ENCODE measurements at regions not wholly inside any gene's neighbourhood (a gene's known extent, or its start where the extent isn't known, plus 50 kb on each side); places are given as distances from the start of the nearest gene placed in this dataset.

- H3K27me3 Mint-ChIP-seq: no peaks in the 10 kb centered on the region
- no peaks in the 10 kb centered on the region for H3K36me3 Mint-ChIP-seq
- H3K36me3 ChIP-seq (ENCODE audit: control insufficient read depth, insufficient read depth, low read length): no peaks in the 10 kb centered on the region
- H3K27ac ChIP-seq (ENCODE audit: insufficient read depth, low read length, poor library complexity, severe bottlenecking): no peak overlapping the region
- no peak overlapping the region for H3K27ac Mint-ChIP-seq
- H3K4me1 ChIP-seq (ENCODE audit: control insufficient read depth, insufficient read depth, low read length, poor library complexity, severe bottlenecking): no peaks in the 10 kb centered on the region
- H3K9me3 ChIP-seq (ENCODE audit: control insufficient read depth in 2 of 2, low read length in 2 of 2): peaks cover 2 to 6% of the 10 kb centered on the region in 2 experiments
- no peaks in the 10 kb centered on the region for H3K4me1 Mint-ChIP-seq
- ATAC-seq (ENCODE audit: low read depth in 2 of 2): no peak
- no peaks in the 10 kb centered on the region for H3K27me3 ChIP-seq (ENCODE audit: control insufficient read depth, insufficient read depth, low read length)
- DNase-seq: no peak
- no peak overlapping the region for H3K4me3 Mint-ChIP-seq
- peaks cover 0 to 33% (median 9%) of the 10 kb centered on the region in 7 donors for H3K9me3 Mint-ChIP-seq
- no peak overlapping the region for H3K4me3 ChIP-seq (ENCODE audit: low read depth, low read length)
Observed at GRCh38 chr3:80496452-80496851, 728.7 kb upstream of the ROBO1 start.

GRCh38 chr3:80492162-80492561 is 724.4 kb upstream of the ROBO1 start:
- H3K36me3 Mint-ChIP-seq: no peaks in the 10 kb centered on the region
- Histone ChIP-seq H3K4me1 (ENCODE audit: control insufficient read depth, insufficient read depth, low read length, poor library complexity, severe bottlenecking) (no peaks in the 10 kb centered on the region), H3K36me3 (ENCODE audit: control insufficient read depth, insufficient read depth, low read length) (no peaks in the 10 kb centered on the region), H3K27ac (ENCODE audit: insufficient read depth, low read length, poor library complexity, severe bottlenecking) (no peak overlapping the region), H3K4me3 (ENCODE audit: low read depth, low read length) (no peak overlapping the region), H3K27me3 (ENCODE audit: control insufficient read depth, insufficient read depth, low read length) (no peaks in the 10 kb centered on the region), H3K9me3 (ENCODE audit: control insufficient read depth in 2 of 2, low read length in 2 of 2) (peaks cover 0 to 2% of the 10 kb centered on the region in 2 experiments)
- no peaks in the 10 kb centered on the region for H3K27me3 Mint-ChIP-seq
- ATAC-seq (ENCODE audit: low read depth in 2 of 2) (no peak), DNase-seq (no peak)
- no peak overlapping the region for H3K27ac Mint-ChIP-seq
- H3K4me1 Mint-ChIP-seq: no peaks in the 10 kb centered on the region
- peaks cover 0 to 21% (median 3%) of the 10 kb centered on the region in 7 donors for H3K9me3 Mint-ChIP-seq
- no peak overlapping the region for H3K4me3 Mint-ChIP-seq

- Histone ChIP-seq H3K27me3 (ENCODE audit: control insufficient read depth, insufficient read depth, low read length) (no peaks in the 10 kb centered on the region), H3K4me3 (ENCODE audit: low read depth, low read length) (no peak overlapping the region), H3K27ac (ENCODE audit: insufficient read depth, low read length, poor library complexity, severe bottlenecking) (no peak overlapping the region), H3K4me1 (ENCODE audit: control insufficient read depth, insufficient read depth, low read length, poor library complexity, severe bottlenecking) (no peaks in the 10 kb centered on the region), H3K36me3 (ENCODE audit: control insufficient read depth, insufficient read depth, low read length) (no peaks in the 10 kb centered on the region), H3K9me3 (ENCODE audit: control insufficient read depth in 2 of 2, low read length in 2 of 2) (peaks cover 0 to 4% of the 10 kb centered on the region in 2 experiments)
- DNase-seq (no peak), ATAC-seq (ENCODE audit: low read depth in 2 of 2) (no peak)
- H3K9me3 Mint-ChIP-seq: peaks cover 0 to 23% (median 7%) of the 10 kb centered on the region in 7 donors
- H3K36me3 Mint-ChIP-seq: no peaks in the 10 kb centered on the region
- H3K4me1 Mint-ChIP-seq: no peaks in the 10 kb centered on the region
- no peak overlapping the region for H3K27ac Mint-ChIP-seq
- H3K4me3 Mint-ChIP-seq: no peak overlapping the region
- no peaks in the 10 kb centered on the region for H3K27me3 Mint-ChIP-seq
Observed at GRCh38 chr3:80472961-80473360, 705.2 kb upstream of the ROBO1 start.

- peaks cover 0 to 22% (median 7%) of the 10 kb centered on the region in 7 donors for H3K9me3 Mint-ChIP-seq
- no peaks in the 10 kb centered on the region for H3K27me3 ChIP-seq (ENCODE audit: control insufficient read depth, insufficient read depth, low read length)
- H3K4me3 Mint-ChIP-seq: no peak overlapping the region
- no peaks in the 10 kb centered on the region for H3K27me3 Mint-ChIP-seq
- H3K9me3 ChIP-seq (ENCODE audit: control insufficient read depth in 2 of 2, low read length in 2 of 2): peaks cover 0 to 4% of the 10 kb centered on the region in 2 experiments
- no peak for ATAC-seq (ENCODE audit: low read depth in 2 of 2)
- H3K4me1 ChIP-seq (ENCODE audit: control insufficient read depth, insufficient read depth, low read length, poor library complexity, severe bottlenecking): no peaks in the 10 kb centered on the region
- no peak overlapping the region for H3K27ac Mint-ChIP-seq
- no peak for DNase-seq
- H3K36me3 ChIP-seq (ENCODE audit: control insufficient read depth, insufficient read depth, low read length): no peaks in the 10 kb centered on the region
- no peaks in the 10 kb centered on the region for H3K36me3 Mint-ChIP-seq
- no peak overlapping the region for H3K27ac ChIP-seq (ENCODE audit: insufficient read depth, low read length, poor library complexity, severe bottlenecking)
- H3K4me3 ChIP-seq (ENCODE audit: low read depth, low read length): no peak overlapping the region
- H3K4me1 Mint-ChIP-seq: no peaks in the 10 kb centered on the region
Observed at GRCh38 chr3:80472459-80472858, 704.7 kb upstream of the ROBO1 start.

GRCh38 chr3:80470433-80470832 is 702.6 kb upstream of the ROBO1 start:
- no peaks in the 10 kb centered on the region for H3K27me3 ChIP-seq (ENCODE audit: control insufficient read depth, insufficient read depth, low read length)
- Mint-ChIP-seq H3K36me3 (no peaks in the 10 kb centered on the region), H3K9me3 (peaks cover 3 to 26% (median 8%) of the 10 kb centered on the region in 7 donors), H3K4me3 (no peak overlapping the region), H3K4me1 (no peaks in the 10 kb centered on the region), H3K27me3 (no peaks in the 10 kb centered on the region), H3K27ac (no peak overlapping the region)
- DNase-seq (no peak), ATAC-seq (ENCODE audit: low read depth in 2 of 2) (no peak)
- no peaks in the 10 kb centered on the region for H3K4me1 ChIP-seq (ENCODE audit: control insufficient read depth, insufficient read depth, low read length, poor library complexity, severe bottlenecking)
- H3K4me3 ChIP-seq (ENCODE audit: low read depth, low read length): no peak overlapping the region
- H3K36me3 ChIP-seq (ENCODE audit: control insufficient read depth, insufficient read depth, low read length): no peaks in the 10 kb centered on the region
- no peak overlapping the region for H3K27ac ChIP-seq (ENCODE audit: insufficient read depth, low read length, poor library complexity, severe bottlenecking)
- peaks cover 0 to 4% of the 10 kb centered on the region in 2 experiments for H3K9me3 ChIP-seq (ENCODE audit: control insufficient read depth in 2 of 2, low read length in 2 of 2)

- Mint-ChIP-seq H3K9me3 (peaks cover 0 to 27% (median 6%) of the 10 kb centered on the region in 7 donors), H3K4me1 (no peaks in the 10 kb centered on the region), H3K27me3 (no peaks in the 10 kb centered on the region), H3K27ac (no peak overlapping the region), H3K4me3 (no peak overlapping the region), H3K36me3 (no peaks in the 10 kb centered on the region)
- no peaks in the 10 kb centered on the region for H3K27me3 ChIP-seq (ENCODE audit: control insufficient read depth, insufficient read depth, low read length)
- H3K4me1 ChIP-seq (ENCODE audit: control insufficient read depth, insufficient read depth, low read length, poor library complexity, severe bottlenecking): no peaks in the 10 kb centered on the region
- no peak overlapping the region for H3K4me3 ChIP-seq (ENCODE audit: low read depth, low read length)
- H3K9me3 ChIP-seq (ENCODE audit: control insufficient read depth in 2 of 2, low read length in 2 of 2): peaks cover 0 to 3% of the 10 kb centered on the region in 2 experiments
- ATAC-seq (ENCODE audit: low read depth in 2 of 2) (no peak), DNase-seq (no peak)
- H3K36me3 ChIP-seq (ENCODE audit: control insufficient read depth, insufficient read depth, low read length): no peaks in the 10 kb centered on the region
- no peak overlapping the region for H3K27ac ChIP-seq (ENCODE audit: insufficient read depth, low read length, poor library complexity, severe bottlenecking)
Observed at GRCh38 chr3:80465746-80466145, 697.9 kb upstream of the ROBO1 start.

- Histone ChIP-seq H3K36me3 (ENCODE audit: control insufficient read depth, insufficient read depth, low read length) (no peaks in the 10 kb centered on the region), H3K27ac (ENCODE audit: insufficient read depth, low read length, poor library complexity, severe bottlenecking) (no peak overlapping the region), H3K27me3 (ENCODE audit: control insufficient read depth, insufficient read depth, low read length) (no peaks in the 10 kb centered on the region), H3K9me3 (ENCODE audit: control insufficient read depth in 2 of 2, low read length in 2 of 2) (no peaks in the 10 kb centered on the region), H3K4me1 (ENCODE audit: control insufficient read depth, insufficient read depth, low read length, poor library complexity, severe bottlenecking) (no peaks in the 10 kb centered on the region), H3K4me3 (ENCODE audit: low read depth, low read length) (no peak overlapping the region)
- no peaks in the 10 kb centered on the region for H3K36me3 Mint-ChIP-seq
- H3K9me3 Mint-ChIP-seq: peaks cover 0 to 6% (median 0%) of the 10 kb centered on the region in 7 donors
- no peak overlapping the region for H3K4me3 Mint-ChIP-seq
- no peak overlapping the region for H3K27ac Mint-ChIP-seq
- ATAC-seq (ENCODE audit: low read depth in 2 of 2) (no peak), DNase-seq (no peak)
- H3K27me3 Mint-ChIP-seq: no peaks in the 10 kb centered on the region
- no peaks in the 10 kb centered on the region for H3K4me1 Mint-ChIP-seq
Observed at GRCh38 chr3:80451393-80451792, 683.6 kb upstream of the ROBO1 start.

- Histone ChIP-seq H3K36me3 (ENCODE audit: control insufficient read depth, insufficient read depth, low read length) (no peaks in the 10 kb centered on the region), H3K4me3 (ENCODE audit: low read depth, low read length) (no peak overlapping the region), H3K27me3 (ENCODE audit: control insufficient read depth, insufficient read depth, low read length) (no peaks in the 10 kb centered on the region), H3K4me1 (ENCODE audit: control insufficient read depth, insufficient read depth, low read length, poor library complexity, severe bottlenecking) (no peaks in the 10 kb centered on the region), H3K27ac (ENCODE audit: insufficient read depth, low read length, poor library complexity, severe bottlenecking) (no peak overlapping the region), H3K9me3 (ENCODE audit: control insufficient read depth in 2 of 2, low read length in 2 of 2) (no peaks in the 10 kb centered on the region)
- Mint-ChIP-seq H3K9me3 (peaks cover 0 to 11% (median 4%) of the 10 kb centered on the region in 7 donors), H3K4me1 (no peaks in the 10 kb centered on the region), H3K36me3 (no peaks in the 10 kb centered on the region), H3K4me3 (no peak overlapping the region), H3K27me3 (no peaks in the 10 kb centered on the region), H3K27ac (no peak overlapping the region)
- DNase-seq (no peak), ATAC-seq (ENCODE audit: low read depth in 2 of 2) (no peak)
Observed at GRCh38 chr3:80445641-80446040, 677.8 kb upstream of the ROBO1 start.
